ENCODE measurements at regions not wholly inside any gene's neighbourhood (a gene's known extent, or its start where the extent isn't known, plus 50 kb on each side); places are given as distances from the start of the nearest gene placed in this dataset.

DNA sequence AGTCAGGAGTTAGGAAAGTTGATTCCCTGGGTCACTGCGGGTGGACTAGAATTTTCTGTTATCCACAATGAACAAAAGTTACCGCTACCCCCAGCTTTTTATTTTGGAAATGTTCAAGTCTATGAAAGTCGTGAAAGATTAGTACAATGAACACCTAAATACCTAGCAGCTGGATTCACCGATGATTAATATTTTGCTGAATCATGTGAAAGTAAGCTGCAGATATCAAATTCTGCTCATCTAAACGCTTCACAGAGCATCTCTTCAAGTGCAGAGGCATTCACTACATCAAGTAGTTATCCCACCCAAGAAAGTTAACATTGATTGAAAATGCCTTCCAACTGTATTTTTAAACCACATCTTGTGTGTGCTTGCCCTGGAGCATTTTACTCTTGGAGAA is 729.0 kb upstream of the NR2F2 start:
- TF ChIP-seq EZH2 (IDR thresholded peaks at IDR 0.05; ENCODE audit: insufficient read depth, poor library complexity, severe bottlenecking) (no peak), EZH2phosphoT487 (IDR thresholded peaks at IDR 0.05; ENCODE audit: insufficient read depth, low read depth) (no peak)

Data from GM23248 (cell line).